HG03280 (cell line): ENCODE measurements at regions not wholly inside any gene's neighbourhood (a gene's known extent, or its start where the extent isn't known, plus 50 kb on each side); places are given as distances from the start of the nearest gene placed in this dataset.

ENCODE experiments used
- ATAC-seq: cut with Tn5 transposase; IDR thresholded peaks from one replicate; pipeline ENCODE4 v1.9.1; 2021; ENCODE audit warnings: mild to moderate bottlenecking, moderate library complexity; ENCODE audit not compliant: unreplicated experiment

- ATAC-seq: no peak
These were observed 145.8 kb upstream of the SALL3 start for GRCh38 chr18:78833833-78834232.

- no peak for ATAC-seq
These were observed 142.8 kb upstream of the SALL3 start for GRCh38 chr18:78836838-78837237.

- no peak for ATAC-seq
These were observed 141.9 kb upstream of the SALL3 start for GRCh38 chr18:78837754-78838153.

- no peak for ATAC-seq
These were observed 141.4 kb upstream of the SALL3 start for GRCh38 chr18:78838183-78838582.

GRCh38 chr18:78849046-78849445 is 130.6 kb upstream of the SALL3 start:
- ATAC-seq: no peak

- ATAC-seq: no peak
These were observed 130.2 kb upstream of the SALL3 start for GRCh38 chr18:78849458-78849857.

GRCh38 chr18:78853341-78853740 is 126.3 kb upstream of the SALL3 start:
- ATAC-seq: no peak

GRCh38 chr18:78855188-78855587 is 124.4 kb upstream of the SALL3 start:
- no peak for ATAC-seq

GRCh38 chr18:78856569-78857313 is 122.9 kb upstream of the SALL3 start:
- no peak for ATAC-seq

GRCh38 chr18:78857314-78858150 is 122.1 kb upstream of the SALL3 start:
- ATAC-seq: no peak

- no peak for ATAC-seq
These were observed 119.9 kb upstream of the SALL3 start for GRCh38 chr18:78859686-78860085.

- ATAC-seq: no peak
These were observed 119.5 kb upstream of the SALL3 start for GRCh38 chr18:78860117-78860516.

- no peak for ATAC-seq
These were observed 118.5 kb upstream of the SALL3 start for GRCh38 chr18:78861116-78861515.

- no peak for ATAC-seq
These were observed 117.9 kb upstream of the SALL3 start for GRCh38 chr18:78861706-78862105.

- ATAC-seq: no peak
These were observed 117.2 kb upstream of the SALL3 start for GRCh38 chr18:78862395-78862794.

GRCh38 chr18:78865056-78865598 is 114.5 kb upstream of the SALL3 start:
- ATAC-seq: no peak

GRCh38 chr18:78865771-78866310 is 113.8 kb upstream of the SALL3 start:
- no peak for ATAC-seq

GRCh38 chr18:78867131-78867530 is 112.5 kb upstream of the SALL3 start:
- no peak for ATAC-seq

- ATAC-seq: no peak
These were observed 111.0 kb upstream of the SALL3 start for GRCh38 chr18:78868330-78869316.

- no peak for ATAC-seq
These were observed 108.0 kb upstream of the SALL3 start for GRCh38 chr18:78871618-78872017.
